Activated CD8-positive, alpha-beta T cell treated with anti-CD3 and anti-CD28 coated beads for 36 hours (primary cell): ENCODE measurements at regions not wholly inside any gene's neighbourhood (a gene's known extent, or its start where the extent isn't known, plus 50 kb on each side); places are given as distances from the start of the nearest gene placed in this dataset.

Source experiments
- ATAC-seq: fragments of 200-7000 bp; cut with Tn5 transposase; one replicate; pipeline ENCODE4 v1.10.0; 2021; ENCODE audit warnings: mild to moderate bottlenecking, moderate library complexity
- CTCF ChIA-PET: fragments of 350-600 bp; sonication (Branson Sonifier 250); formaldehyde crosslinking; loops from one replicate; lab custom pipeline; 2021; ENCODE audit warnings: antibody characterized with exemption; lab: Charles Lee
- POLR2A ChIA-PET: fragments of 350-600 bp; sonication (Branson Sonifier 250); formaldehyde crosslinking; loops from one replicate; lab custom pipeline; 2021; ENCODE audit warnings: antibody characterized with exemption; lab: Charles Lee
- DNase-seq: peaks from one replicate; pipeline ENCODE4 v3.0.0-alpha.2; 2020
- H3K27ac Mint-ChIP-seq: one replicate; pipeline ENCODE4 v1.8.0; 2021; ENCODE audit warnings: mild to moderate bottlenecking, mixed read lengths
- H3K27me3 Mint-ChIP-seq: one replicate; pipeline ENCODE4 v1.8.0; 2021; ENCODE audit warnings: mixed read lengths
- H3K36me3 Mint-ChIP-seq: one replicate; pipeline ENCODE4 v1.8.0; 2021; ENCODE audit warnings: low read depth, mixed read lengths
- H3K4me1 Mint-ChIP-seq: one replicate; pipeline ENCODE4 v1.8.0; 2021; ENCODE audit warnings: low read depth, mixed read lengths
- H3K4me3 Mint-ChIP-seq: one replicate; pipeline ENCODE4 v1.8.0; 2021; ENCODE audit warnings: mild to moderate bottlenecking, moderate library complexity, mixed read lengths
- H3K9me3 Mint-ChIP-seq: one replicate; pipeline ENCODE4 v1.8.0; 2021; ENCODE audit warnings: mixed read lengths
- intact Hi-C: fragments of 100-400 bp; cut with micrococcal nuclease; formaldehyde crosslinking; loops from one replicate; pipeline ENCODE4 v1.10.0; 2022
- TF ChIP-seq, protein P1 (sequence below): fragments of 200-600 bp; IDR thresholded peaks from one replicate; pipeline ENCODE4 v1.8.0; 2022; ENCODE audit warnings: antibody characterized with exemption, mild to moderate bottlenecking

DNA sequence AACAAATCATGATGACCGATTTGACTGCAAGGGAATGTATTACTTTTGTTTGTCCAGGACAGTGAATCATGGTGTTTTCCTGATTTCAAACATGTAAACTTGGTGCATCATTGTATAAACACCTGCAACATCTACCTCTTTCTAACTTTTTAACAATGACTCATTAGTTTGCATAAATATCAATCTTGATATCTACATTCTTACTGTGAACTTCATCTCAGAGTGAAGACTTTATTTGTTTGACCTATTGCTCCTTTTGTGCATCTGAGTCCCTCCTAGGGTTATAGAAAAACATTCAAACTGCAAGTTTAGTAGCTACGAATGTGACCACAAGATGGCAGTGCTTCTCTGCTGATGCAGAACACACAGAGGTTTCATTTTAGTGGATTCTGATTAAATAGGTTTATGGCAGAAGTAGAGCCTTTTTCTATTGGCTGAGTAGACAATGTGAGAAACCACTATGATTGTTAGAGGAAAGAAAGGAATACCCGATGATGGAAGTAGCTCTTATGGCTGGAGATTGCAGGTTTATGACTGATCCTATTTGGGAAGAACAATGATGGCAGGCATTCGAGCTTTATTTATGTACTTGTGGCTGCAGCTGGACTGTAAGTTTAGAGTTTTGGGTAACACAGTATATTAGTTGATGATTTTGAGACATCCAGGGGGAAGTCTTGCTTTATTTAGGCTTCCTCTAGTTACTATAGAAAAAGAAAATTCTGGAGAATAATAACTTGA lies 244.2 kb upstream of the OR4E1 start:
- ATAC-seq (peak; percentile 58), DNase-seq (peak; percentile 81)
- no peaks in the 10 kb centered on the region for H3K27me3 Mint-ChIP-seq
- CTCF ChIA-PET: interaction anchor here (0.7 to 6.5 kb wide), 51 partner anchors 8 to 912 kb away, joined by 3 to 42 read pairs (median 5); partner anchors contain the start of gene MRPL52
- peaks cover 52% of the 10 kb centered on the region for H3K4me1 Mint-ChIP-seq
- POLR2A ChIA-PET: interaction anchor here (0.6 to 1.8 kb wide), 8 partner anchors 24 to 652 kb away, joined by 3 to 6 read pairs (median 3); no protein-coding TSS in a partner anchor
- intact Hi-C loops: loop anchor here (5.0 kb wide), 3 partner anchors 59 to 654 kb away; no protein-coding TSS in a partner anchor
- H3K4me3 Mint-ChIP-seq: peak overlapping the region; percentile 79
- H3K36me3 Mint-ChIP-seq: peaks cover 15% of the 10 kb centered on the region
- TF ChIP-seq, protein P1, sequence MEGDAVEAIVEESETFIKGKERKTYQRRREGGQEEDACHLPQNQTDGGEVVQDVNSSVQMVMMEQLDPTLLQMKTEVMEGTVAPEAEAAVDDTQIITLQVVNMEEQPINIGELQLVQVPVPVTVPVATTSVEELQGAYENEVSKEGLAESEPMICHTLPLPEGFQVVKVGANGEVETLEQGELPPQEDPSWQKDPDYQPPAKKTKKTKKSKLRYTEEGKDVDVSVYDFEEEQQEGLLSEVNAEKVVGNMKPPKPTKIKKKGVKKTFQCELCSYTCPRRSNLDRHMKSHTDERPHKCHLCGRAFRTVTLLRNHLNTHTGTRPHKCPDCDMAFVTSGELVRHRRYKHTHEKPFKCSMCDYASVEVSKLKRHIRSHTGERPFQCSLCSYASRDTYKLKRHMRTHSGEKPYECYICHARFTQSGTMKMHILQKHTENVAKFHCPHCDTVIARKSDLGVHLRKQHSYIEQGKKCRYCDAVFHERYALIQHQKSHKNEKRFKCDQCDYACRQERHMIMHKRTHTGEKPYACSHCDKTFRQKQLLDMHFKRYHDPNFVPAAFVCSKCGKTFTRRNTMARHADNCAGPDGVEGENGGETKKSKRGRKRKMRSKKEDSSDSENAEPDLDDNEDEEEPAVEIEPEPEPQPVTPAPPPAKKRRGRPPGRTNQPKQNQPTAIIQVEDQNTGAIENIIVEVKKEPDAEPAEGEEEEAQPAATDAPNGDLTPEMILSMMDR: peak; percentile 58
- peak overlapping the region; percentile 85 for H3K27ac Mint-ChIP-seq
- peaks cover 5% of the 10 kb centered on the region for H3K9me3 Mint-ChIP-seq

DNA sequence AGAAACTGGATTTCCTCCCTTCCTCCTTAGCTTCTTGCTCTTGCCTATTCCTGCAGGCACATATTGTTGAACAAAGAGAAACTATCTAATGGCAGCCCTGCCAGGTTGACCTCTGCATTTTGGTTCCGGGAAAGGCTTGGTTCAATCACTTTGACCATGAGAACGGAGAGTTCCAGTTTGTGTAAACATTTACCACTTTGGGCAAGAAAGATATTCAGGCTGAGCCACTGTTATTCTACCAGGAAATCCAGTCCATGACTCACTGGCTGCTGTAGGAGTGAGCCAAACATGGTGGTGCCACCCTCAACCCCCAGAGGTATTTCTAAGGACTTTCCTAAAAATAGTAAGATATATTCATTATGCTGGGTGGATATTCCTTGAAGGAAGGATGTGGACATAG lies 242.2 kb upstream of the OR4E1 start:
- POLR2A ChIA-PET: interaction anchor here (0.5 to 1.8 kb wide), 2 partner anchors 30 to 641 kb away, joined by 3 to 6 read pairs; no protein-coding TSS in a partner anchor
- TF ChIP-seq, protein P1: no peak
- Mint-ChIP-seq H3K9me3 (no peaks in the 10 kb centered on the region), H3K4me1 (peaks cover 50% of the 10 kb centered on the region), H3K4me3 (peak overlapping the region; percentile 38), H3K36me3 (peaks cover 7% of the 10 kb centered on the region), H3K27me3 (peaks cover under 1% of the 10 kb centered on the region), H3K27ac (peak overlapping the region; percentile 84)
- CTCF ChIA-PET: interaction anchor here (1.1 to 4.7 kb wide), 8 partner anchors 11 to 649 kb away, joined by 3 to 34 read pairs (median 8); no protein-coding TSS in a partner anchor
- DNase-seq (no peak), ATAC-seq (no peak)
- intact Hi-C loops: loop anchor here (5.0 kb wide), 3 partner anchors 61 to 656 kb away; no protein-coding TSS in a partner anchor

DNA sequence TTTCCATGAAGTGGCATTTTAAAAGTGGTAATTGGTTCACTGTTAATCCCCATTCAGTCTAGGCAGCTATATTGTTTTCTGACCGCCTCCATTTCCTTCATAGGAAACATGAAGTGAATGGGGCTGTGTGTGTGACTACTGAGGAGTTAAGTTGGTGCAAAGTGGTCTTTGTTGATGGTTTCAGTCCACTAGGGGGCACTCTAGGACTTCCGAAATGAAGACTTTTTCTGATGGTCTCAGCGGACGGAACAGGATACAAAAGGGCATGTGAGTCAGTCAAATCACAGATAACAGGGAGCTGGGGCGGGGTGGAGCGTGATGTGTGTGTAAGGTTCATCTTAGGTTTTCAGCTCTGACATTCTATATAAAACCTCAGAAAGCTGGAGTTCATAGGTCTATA lies 240.1 kb upstream of the OR4E1 start:
- Mint-ChIP-seq H3K36me3 (peaks cover under 1% of the 10 kb centered on the region), H3K4me3 (peak overlapping the region; percentile 68), H3K27ac (peak overlapping the region; percentile 85), H3K4me1 (peaks cover 41% of the 10 kb centered on the region), H3K9me3 (no peaks in the 10 kb centered on the region), H3K27me3 (peaks cover 2% of the 10 kb centered on the region)
- intact Hi-C loops: no loop called here
- DNase-seq (peak; percentile 93), ATAC-seq (peak; percentile 90)
- ChIA-PET POLR2A (interaction anchor here (0.5 to 0.7 kb wide), 4 partner anchors 28 to 851 kb away, joined by 3 read pairs; no protein-coding TSS in a partner anchor), CTCF (interaction anchor here (0.5 to 4.7 kb wide), 63 partner anchors 8 to 973 kb away, joined by 3 to 34 read pairs (median 5); no protein-coding TSS in a partner anchor)
- TF ChIP-seq, protein P1: peak; percentile 33

DNA sequence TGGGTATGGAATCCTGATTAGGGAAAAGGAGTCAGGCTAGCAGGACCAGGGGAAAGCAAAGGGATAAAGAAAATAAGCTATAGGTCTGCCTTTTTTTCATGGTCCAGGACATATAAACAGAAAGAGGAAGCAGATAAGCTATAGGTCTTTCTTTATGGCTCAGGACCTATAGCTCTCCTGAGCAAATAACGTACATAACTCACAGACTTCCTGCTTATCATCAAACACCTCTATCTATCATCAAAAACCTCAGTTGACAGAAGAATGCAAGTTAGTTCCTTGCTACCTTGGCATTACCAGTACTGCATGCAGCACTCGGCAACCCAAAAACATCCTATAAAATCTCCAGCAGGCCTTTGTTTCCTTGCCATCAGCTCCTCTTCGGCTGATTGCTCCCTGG lies 238.7 kb upstream of the OR4E1 start:
- intact Hi-C loops: no loop called here
- ATAC-seq (no peak), DNase-seq (no peak)
- CTCF ChIA-PET: interaction anchor here (0.7 to 4.7 kb wide), 19 partner anchors 8 to 658 kb away, joined by 3 to 33 read pairs (median 5); no protein-coding TSS in a partner anchor
- Mint-ChIP-seq H3K27ac (peak overlapping the region; percentile 55), H3K4me3 (peak overlapping the region; percentile 26), H3K4me1 (peaks cover 28% of the 10 kb centered on the region), H3K36me3 (no peaks in the 10 kb centered on the region), H3K9me3 (no peaks in the 10 kb centered on the region), H3K27me3 (peaks cover 2% of the 10 kb centered on the region)
- TF ChIP-seq, protein P1: no peak
- POLR2A ChIA-PET: interaction anchor here (1.2 kb wide), 1 partner anchor 43 kb away, joined by 4 read pairs; no protein-coding TSS in a partner anchor
